Loucy (cell line): ENCODE measurements at regions not wholly inside any gene's neighbourhood (a gene's known extent, or its start where the extent isn't known, plus 50 kb on each side); places are given as distances from the start of the nearest gene placed in this dataset.
"Not testable (repeated sequence)": the region's sequence is repeated elsewhere in the genome, so short reads cannot be mapped to it uniquely, and the experiment has no call there.

ENCODE experiments used
- H2AFZ ChIP-seq: fragments of 200-600 bp; sonication (generic); 2 replicates; pipeline ENCODE4 v1.6.0; 2016; ENCODE audit warnings: antibody characterized with exemption, mild to moderate bottlenecking, low read length, moderate library complexity
- H3F3A ChIP-seq: fragments of 200-600 bp; 2 replicates; pipeline ENCODE4 v1.6.0; 2016; ENCODE audit warnings: antibody characterized with exemption, low read depth, mild to moderate bottlenecking
- H3K27me3 ChIP-seq: fragments of 200-600 bp; sonication (generic); 2 replicates; pipeline ENCODE4 v1.6.1; 2014; ENCODE audit warnings: low read length, mild to moderate bottlenecking; ENCODE audit not compliant: insufficient read depth, poor library complexity, severe bottlenecking
- H3K36me3 ChIP-seq: fragments of 200-600 bp; sonication (generic); 2 replicates; pipeline ENCODE4 v1.6.1; 2016; ENCODE audit warnings: low read length; ENCODE audit not compliant: insufficient read depth
- H3K4me1 ChIP-seq: fragments of 200-600 bp; sonication (generic); 2 replicates; pipeline ENCODE4 v1.5.1; 2014; ENCODE audit warnings: low read length, mild to moderate bottlenecking; ENCODE audit not compliant: insufficient read depth, poor library complexity, severe bottlenecking
- H3K4me2 ChIP-seq: fragments of 200-600 bp; sonication (generic); 2 replicates; pipeline ENCODE4 v1.6.0; 2014; ENCODE audit warnings: antibody characterized with exemption, low read length, low read depth, mild to moderate bottlenecking; ENCODE audit not compliant: poor library complexity, severe bottlenecking
- H3K4me3 ChIP-seq: fragments of 200-600 bp; sonication (generic); 2 replicates; pipeline ENCODE4 v1.5.1; 2014; ENCODE audit warnings: low read length, mild to moderate bottlenecking, mixed read lengths; ENCODE audit not compliant: poor library complexity, severe bottlenecking
- H3K79me2 ChIP-seq: fragments of 200-600 bp; sonication (generic); 2 replicates; pipeline ENCODE4 v1.6.1; 2014; ENCODE audit warnings: low read length; ENCODE audit not compliant: insufficient read depth
- H3K9ac ChIP-seq: fragments of 200-600 bp; sonication (generic); 2 replicates; pipeline ENCODE4 v1.6.0; 2014; ENCODE audit warnings: mild to moderate bottlenecking, low read depth, low read length, moderate library complexity; ENCODE audit not compliant: poor library complexity, severe bottlenecking
- H3K9me2 ChIP-seq: fragments of 200-600 bp; sonication (generic); replicated peaks from 2 replicates; pipeline ENCODE4 v1.6.1; 2016; ENCODE audit warnings: low read depth, low read length, mixed read lengths
- H3K9me3 ChIP-seq: fragments of 200-600 bp; sonication (generic); 2 replicates; pipeline ENCODE4 v1.6.1; 2014; ENCODE audit warnings: mild to moderate bottlenecking, antibody characterized with exemption, low read length, low read depth; ENCODE audit not compliant: insufficient read depth
- H4K20me1 ChIP-seq: fragments of 200-600 bp; sonication (generic); 2 replicates; pipeline ENCODE4 v1.6.0; 2014; ENCODE audit warnings: antibody characterized with exemption, low read length, mild to moderate bottlenecking; ENCODE audit not compliant: insufficient read depth, poor library complexity, severe bottlenecking
- CTCF ChIP-seq: fragments of 200-600 bp; sonication (generic); conservative IDR thresholded peaks from 2 replicates; pipeline ENCODE4 v1.5.1; 2014; ENCODE audit warnings: mild to moderate bottlenecking, antibody characterized with exemption, low read length
- EZH2phosphoT487 ChIP-seq: fragments of 200-600 bp; IDR thresholded peaks from 2 replicates; pipeline ENCODE4 v1.6.1; 2018; ENCODE audit warnings: antibody characterized with exemption, mild to moderate bottlenecking, moderate library complexity, borderline replicate concordance

DNA sequence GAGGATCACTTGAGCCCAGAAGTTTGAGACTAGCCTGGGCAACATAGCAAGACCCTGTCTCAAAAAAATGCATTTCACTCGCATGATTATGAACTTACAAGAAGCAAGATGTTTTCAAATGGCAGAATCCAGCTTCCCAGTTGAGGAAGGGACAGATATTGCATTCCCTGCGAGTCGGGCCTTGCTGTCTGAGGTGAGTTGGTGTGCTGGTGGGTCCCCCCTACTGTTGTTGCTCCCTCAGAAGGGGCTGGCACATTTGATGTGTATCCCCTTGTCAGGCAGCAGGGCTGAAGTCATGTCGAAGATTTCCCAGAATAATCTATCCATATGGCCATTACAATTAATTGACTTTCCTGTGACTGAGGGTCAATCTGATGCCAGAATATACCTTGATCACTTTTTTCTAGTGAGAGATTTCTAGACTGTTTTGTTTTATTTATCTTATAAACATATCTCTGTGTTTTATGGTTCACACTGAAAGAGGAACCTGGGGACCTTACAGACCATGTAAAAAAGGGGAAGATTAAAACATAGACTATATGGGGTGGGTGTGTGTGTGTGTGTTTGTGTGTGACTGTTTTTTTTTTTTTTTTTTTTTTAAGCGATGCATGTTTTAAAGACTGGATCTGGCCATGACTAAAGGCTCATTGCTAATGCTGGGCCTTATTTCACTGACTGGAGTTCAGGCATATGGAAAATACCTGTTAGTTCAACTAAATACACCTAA lies 112.1 kb upstream of the MRPS22 start:
- Histone ChIP-seq H3K9me2 (no peaks in the 10 kb centered on the region), H3K4me2 (no peak overlapping the region), H3K9ac (no peak overlapping the region), H3K4me3 (no peak overlapping the region), H4K20me1 (no peaks in the 10 kb centered on the region), H3K9me3 (no peaks in the 10 kb centered on the region), H3F3A (no peaks in the 10 kb centered on the region), H3K27me3 (no peaks in the 10 kb centered on the region), H3K36me3 (no peaks in the 10 kb centered on the region), H2AFZ (no peak overlapping the region), H3K79me2 (no peaks in the 10 kb centered on the region), H3K4me1 (no peaks in the 10 kb centered on the region)
- TF ChIP-seq EZH2phosphoT487 (no peak), CTCF (no peak)

DNA sequence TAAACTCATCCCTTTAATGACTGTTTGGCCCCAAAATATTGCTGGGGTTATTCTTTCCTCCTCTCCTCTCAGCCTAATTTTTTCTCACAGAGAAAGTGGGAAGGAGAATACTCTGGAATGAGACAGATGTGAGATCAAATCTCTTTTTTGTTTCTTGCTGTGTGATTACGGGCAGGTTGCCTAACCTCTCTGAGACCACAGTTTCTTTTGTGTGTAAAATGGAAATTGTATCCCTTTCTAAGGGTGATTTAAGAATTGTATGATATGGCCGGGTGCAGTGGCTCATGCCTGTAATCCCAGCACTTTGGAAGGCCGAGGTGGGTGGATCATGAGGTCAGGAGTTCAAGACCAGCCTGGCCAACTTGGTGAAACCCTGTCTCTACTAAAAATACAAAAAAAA lies 111.5 kb upstream of the MRPS22 start:
- not testable (repeated sequence) for H3K4me2 ChIP-seq

DNA sequence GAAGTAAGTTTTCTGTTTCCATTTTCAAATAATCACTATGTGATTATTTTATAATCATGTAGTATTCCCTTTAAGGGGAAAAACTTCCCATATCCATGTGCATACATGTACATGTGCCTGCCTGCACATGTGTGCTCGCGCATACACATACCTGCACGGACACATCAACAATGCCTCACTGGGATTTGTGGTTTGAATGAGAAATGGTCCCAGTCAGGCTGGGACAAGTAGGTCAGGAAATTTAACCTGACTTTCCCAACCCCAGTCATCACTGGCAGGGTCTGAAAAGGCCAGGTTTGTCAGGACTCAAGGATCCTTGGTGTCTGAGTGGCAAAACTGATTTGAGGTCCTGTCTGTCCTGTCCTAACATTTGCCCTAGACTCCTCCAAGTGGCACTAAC lies 109.3 kb upstream of the MRPS22 start:
- no peaks in the 10 kb centered on the region for H3K9me3 ChIP-seq
- no peaks in the 10 kb centered on the region for H3K9me2 ChIP-seq
- no peaks in the 10 kb centered on the region for H3K4me1 ChIP-seq
- H3K4me2 ChIP-seq = no peak overlapping the region
- H3K9ac ChIP-seq = no peak overlapping the region
- no peak overlapping the region for H3K4me3 ChIP-seq
- no peaks in the 10 kb centered on the region for H4K20me1 ChIP-seq
- H3K79me2 ChIP-seq = no peaks in the 10 kb centered on the region
- H3F3A ChIP-seq = no peaks in the 10 kb centered on the region
- no peak overlapping the region for H2AFZ ChIP-seq
- no peaks in the 10 kb centered on the region for H3K36me3 ChIP-seq
- TF ChIP-seq CTCF = no peak
- TF ChIP-seq EZH2phosphoT487 = no peak
- H3K27me3 ChIP-seq = no peaks in the 10 kb centered on the region

More for the DNA sequence above, 111.5 kb upstream of the MRPS22 start:
- not testable (repeated sequence) for H2AFZ ChIP-seq, H3F3A ChIP-seq, H3K9ac ChIP-seq, H3K4me1 ChIP-seq, H3K4me3 ChIP-seq, H3K36me3 ChIP-seq, H3K9me2 ChIP-seq, H3K79me2 ChIP-seq, H3K27me3 ChIP-seq, H3K9me3 ChIP-seq, H4K20me1 ChIP-seq

DNA sequence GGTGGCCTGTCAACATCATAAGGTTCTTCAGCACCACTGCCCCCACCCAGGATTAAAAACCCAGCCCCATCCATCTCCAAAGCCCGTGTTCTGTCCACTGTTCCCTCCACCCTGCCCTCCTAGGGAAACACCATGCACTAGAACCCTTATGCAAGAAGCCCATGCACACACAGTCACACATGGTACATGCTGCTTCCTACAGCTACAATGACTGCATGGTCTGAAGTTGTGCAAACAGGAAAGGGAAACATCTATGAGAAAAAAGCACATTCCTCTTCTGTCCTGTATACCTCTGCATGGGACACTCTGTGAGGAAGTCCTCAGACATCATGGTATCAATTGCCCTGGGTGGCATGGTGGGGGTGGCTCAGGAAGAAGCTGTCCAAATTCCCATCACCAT lies 108.6 kb upstream of the MRPS22 start:
- Histone ChIP-seq H3K9me3 (no peaks in the 10 kb centered on the region), H3K4me1 (no peaks in the 10 kb centered on the region), H3K9ac (no peak overlapping the region), H3K36me3 (no peaks in the 10 kb centered on the region), H4K20me1 (no peaks in the 10 kb centered on the region), H3K79me2 (no peaks in the 10 kb centered on the region), H3F3A (no peaks in the 10 kb centered on the region), H2AFZ (no peak overlapping the region), H3K4me2 (no peak overlapping the region), H3K27me3 (no peaks in the 10 kb centered on the region), H3K4me3 (no peak overlapping the region), H3K9me2 (no peaks in the 10 kb centered on the region)
- TF ChIP-seq CTCF (no peak), EZH2phosphoT487 (no peak)
